ENCODE measurements at regions not wholly inside any gene's neighbourhood (a gene's known extent, or its start where the extent isn't known, plus 50 kb on each side); places are given as distances from the start of the nearest gene placed in this dataset.
"Not testable (repeated sequence)": the region's sequence is repeated elsewhere in the genome, so short reads cannot be mapped to it uniquely, and the experiment has no call there.

DNA sequence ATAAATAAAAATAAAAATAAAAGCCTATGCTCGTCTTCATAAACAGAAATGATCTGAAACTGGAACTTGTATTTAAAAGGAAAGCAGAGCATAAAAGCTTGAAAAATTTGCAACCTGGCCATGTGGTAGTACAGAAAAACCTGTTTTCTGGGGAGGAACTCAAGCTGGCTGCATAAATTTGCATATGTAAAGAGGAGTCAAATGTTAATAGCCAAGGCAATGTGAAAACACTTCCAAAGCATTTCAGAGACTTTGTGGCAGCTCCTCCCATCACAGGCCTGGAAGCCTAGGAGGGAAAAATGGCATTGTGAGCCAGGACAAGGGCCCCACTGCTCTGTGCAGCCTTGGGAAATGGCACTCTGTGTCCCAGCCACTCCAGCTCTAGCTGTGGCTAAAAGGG lies 727.9 kb upstream of the DIAPH2 start:
- intact Hi-C loops (cut with DNase I): no loop called here
- TF ChIP-seq, protein P1, sequence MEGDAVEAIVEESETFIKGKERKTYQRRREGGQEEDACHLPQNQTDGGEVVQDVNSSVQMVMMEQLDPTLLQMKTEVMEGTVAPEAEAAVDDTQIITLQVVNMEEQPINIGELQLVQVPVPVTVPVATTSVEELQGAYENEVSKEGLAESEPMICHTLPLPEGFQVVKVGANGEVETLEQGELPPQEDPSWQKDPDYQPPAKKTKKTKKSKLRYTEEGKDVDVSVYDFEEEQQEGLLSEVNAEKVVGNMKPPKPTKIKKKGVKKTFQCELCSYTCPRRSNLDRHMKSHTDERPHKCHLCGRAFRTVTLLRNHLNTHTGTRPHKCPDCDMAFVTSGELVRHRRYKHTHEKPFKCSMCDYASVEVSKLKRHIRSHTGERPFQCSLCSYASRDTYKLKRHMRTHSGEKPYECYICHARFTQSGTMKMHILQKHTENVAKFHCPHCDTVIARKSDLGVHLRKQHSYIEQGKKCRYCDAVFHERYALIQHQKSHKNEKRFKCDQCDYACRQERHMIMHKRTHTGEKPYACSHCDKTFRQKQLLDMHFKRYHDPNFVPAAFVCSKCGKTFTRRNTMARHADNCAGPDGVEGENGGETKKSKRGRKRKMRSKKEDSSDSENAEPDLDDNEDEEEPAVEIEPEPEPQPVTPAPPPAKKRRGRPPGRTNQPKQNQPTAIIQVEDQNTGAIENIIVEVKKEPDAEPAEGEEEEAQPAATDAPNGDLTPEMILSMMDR (IDR thresholded peaks at IDR 0.05): no peak
- H3K4me1 ChIP-seq: no peaks in the 10 kb centered on the region
- no peak overlapping the region for H3K4me3 ChIP-seq
- no peaks in the 10 kb centered on the region for H3K36me3 ChIP-seq
- H3K27me3 ChIP-seq: no peaks in the 10 kb centered on the region
- DNase-seq (ENCODE audit: low spot score in 2 of 2): no peak
- no peaks in the 10 kb centered on the region for H3K9me3 ChIP-seq
- no peak overlapping the region for H3K27ac ChIP-seq

DNA sequence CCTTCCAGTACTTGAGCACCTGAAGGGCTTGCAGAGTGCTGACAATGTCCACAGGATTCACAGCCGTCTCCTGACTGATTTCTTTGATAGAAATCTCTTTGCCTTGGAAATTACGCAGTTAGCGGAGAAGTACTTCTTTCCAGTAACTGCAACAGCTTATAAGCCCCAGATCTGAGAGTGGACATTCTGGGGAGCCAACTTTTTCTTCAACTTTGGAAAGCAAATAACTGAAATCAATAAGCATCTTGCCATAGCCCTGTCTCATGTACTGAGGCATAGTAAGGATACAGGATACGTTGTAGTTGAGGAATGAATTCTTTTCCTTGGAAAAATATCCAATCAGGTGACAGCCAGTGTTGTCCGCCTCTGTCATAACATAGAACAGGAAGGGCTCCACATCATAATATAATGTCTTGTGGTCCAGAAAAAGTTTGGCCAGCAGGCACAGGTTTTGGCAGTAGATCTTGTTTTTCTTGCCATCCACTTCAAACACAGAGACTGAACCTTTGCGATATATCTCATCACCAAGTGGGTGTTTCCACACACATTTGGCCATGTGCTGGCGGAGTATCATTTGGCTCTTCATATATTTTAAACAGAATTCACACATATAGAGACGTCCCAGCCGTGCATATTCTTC lies 711.1 kb upstream of the DIAPH2 start:
- H3K4me1 ChIP-seq; DNase-seq (ENCODE audit: low spot score in 2 of 2); intact Hi-C loops (cut with DNase I); H3K4me3 ChIP-seq; H3K27me3 ChIP-seq; H3K36me3 ChIP-seq; H3K27ac ChIP-seq; H3K9me3 ChIP-seq: not testable (repeated sequence)

DNA sequence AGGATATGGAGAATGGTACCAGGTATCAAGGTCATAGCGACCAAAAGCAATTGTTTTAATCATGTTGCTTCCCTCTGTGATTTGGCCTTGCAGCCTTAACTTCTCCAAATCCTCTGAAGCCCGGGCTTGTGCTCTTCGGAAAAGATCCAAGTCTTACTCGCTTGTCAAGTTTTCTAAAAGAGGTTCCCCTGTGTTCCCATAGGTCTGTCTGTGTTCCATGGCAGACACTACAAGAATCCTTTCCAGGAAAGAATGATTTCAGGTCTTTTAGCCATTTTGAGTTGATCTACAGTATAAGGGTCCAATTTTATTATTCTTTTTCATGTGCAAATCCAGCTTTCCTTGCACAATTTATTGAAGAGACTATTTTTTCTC lies 710.6 kb upstream of the DIAPH2 start:
- no peaks in the 10 kb centered on the region for H3K4me1 ChIP-seq
- no peaks in the 10 kb centered on the region for H3K27me3 ChIP-seq
- DNase-seq (ENCODE audit: low spot score in 2 of 2): no peak
- H3K4me3 ChIP-seq: no peak overlapping the region
- intact Hi-C loops (cut with DNase I): no loop called here
- H3K36me3 ChIP-seq: no peaks in the 10 kb centered on the region
- H3K27ac ChIP-seq: no peak overlapping the region
- H3K9me3 ChIP-seq: no peaks in the 10 kb centered on the region
- TF ChIP-seq, protein P1 (IDR thresholded peaks at IDR 0.05): no peak

DNA sequence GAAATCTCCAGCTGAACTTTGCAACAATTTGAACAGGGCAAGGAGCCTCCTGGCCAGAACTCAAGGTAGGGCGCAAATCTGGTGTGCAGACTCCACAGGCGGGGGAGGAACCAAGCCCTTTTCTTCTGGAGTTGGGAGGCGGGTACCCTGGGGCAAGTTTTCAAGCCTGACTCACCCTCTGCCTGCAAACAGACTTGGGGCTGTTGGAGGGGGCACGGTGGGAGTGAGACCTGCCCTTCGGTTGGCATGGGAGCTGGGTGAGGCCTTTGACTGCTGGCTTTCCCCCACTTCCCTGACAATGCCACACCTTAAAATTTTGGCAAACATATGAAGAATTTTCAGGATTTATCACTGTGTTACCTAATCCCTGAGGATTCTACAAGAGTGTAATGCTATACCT lies 709.8 kb upstream of the DIAPH2 start:
- H3K36me3 ChIP-seq: no peaks in the 10 kb centered on the region
- no peak overlapping the region for H3K27ac ChIP-seq
- peaks cover 0 to under 1% of the 10 kb centered on the region in 2 donors for H3K9me3 ChIP-seq
- TF ChIP-seq, protein P1 (IDR thresholded peaks at IDR 0.05): no peak
- H3K27me3 ChIP-seq: no peaks in the 10 kb centered on the region
- DNase-seq (ENCODE audit: low spot score in 2 of 2): no peak
- H3K4me1 ChIP-seq: no peaks in the 10 kb centered on the region
- intact Hi-C loops (cut with DNase I): no loop called here
- no peak overlapping the region for H3K4me3 ChIP-seq

DNA sequence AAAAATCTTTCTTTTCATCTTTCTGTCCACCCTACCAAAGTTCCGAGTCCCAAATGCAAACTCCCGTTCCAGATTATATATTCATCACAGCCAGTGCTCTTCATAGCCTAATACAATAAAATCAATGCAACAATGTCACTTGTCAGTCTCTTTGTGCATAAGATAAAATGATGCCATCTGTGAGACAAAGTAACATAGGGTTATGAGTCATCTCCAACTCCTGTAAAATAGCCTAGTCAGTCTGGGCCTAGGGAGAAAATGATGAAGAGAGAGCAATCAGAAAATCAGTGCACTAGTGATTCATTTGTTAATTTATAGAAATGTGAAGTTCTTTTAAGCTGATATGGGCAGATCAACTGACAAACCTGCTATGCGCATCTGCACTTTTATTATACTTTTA lies 689.1 kb upstream of the DIAPH2 start:
- no peak for DNase-seq (ENCODE audit: low spot score in 2 of 2)
- TF ChIP-seq, protein P1 (IDR thresholded peaks at IDR 0.05): no peak
- Histone ChIP-seq H3K4me3 (no peak overlapping the region), H3K27me3 (no peaks in the 10 kb centered on the region), H3K36me3 (no peaks in the 10 kb centered on the region), H3K27ac (no peak overlapping the region), H3K4me1 (no peaks in the 10 kb centered on the region), H3K9me3 (no peaks in the 10 kb centered on the region)
- intact Hi-C loops (cut with DNase I): no loop called here

DNA sequence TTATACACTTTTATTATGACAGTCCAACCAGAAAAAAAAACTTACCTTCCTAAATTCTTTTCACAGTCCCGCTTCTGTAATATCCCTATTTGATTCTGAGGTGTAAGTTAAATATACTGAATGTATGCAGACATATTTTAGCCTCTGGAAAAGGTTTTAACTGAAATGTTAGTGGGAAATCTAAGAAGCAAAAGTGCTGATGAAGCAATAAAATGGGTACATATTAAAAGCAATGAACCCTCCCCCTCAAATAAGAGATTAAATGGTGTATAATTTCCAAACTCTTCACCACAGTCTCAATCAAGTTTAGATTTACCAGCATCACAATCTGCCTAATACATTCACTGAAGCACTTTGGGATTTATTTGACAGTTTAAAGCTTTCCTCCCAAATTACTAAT lies 688.3 kb upstream of the DIAPH2 start:
- Histone ChIP-seq H3K9me3 (no peaks in the 10 kb centered on the region), H3K4me1 (no peaks in the 10 kb centered on the region), H3K4me3 (no peak overlapping the region), H3K27me3 (no peaks in the 10 kb centered on the region), H3K36me3 (no peaks in the 10 kb centered on the region), H3K27ac (no peak overlapping the region)
- no peak for DNase-seq (ENCODE audit: low spot score in 2 of 2)
- intact Hi-C loops (cut with DNase I): no loop called here
- TF ChIP-seq, protein P1 (IDR thresholded peaks at IDR 0.05): no peak
